D721Med (cell line): ENCODE measurements at regions not wholly inside any gene's neighbourhood (a gene's known extent, or its start where the extent isn't known, plus 50 kb on each side); places are given as distances from the start of the nearest gene placed in this dataset.

Source experiments
- DNase-seq: peaks from one replicate; pipeline ENCODE4 v3.0.0; 2011; ENCODE audit warnings: low spot score; ENCODE audit not compliant: insufficient read length
- FAIRE-seq: peaks from 2 replicates; lab custom pipeline; 2011; peaks lifted over from hg19 to GRCh38; lab: Jason Lieb, UNC
- TF ChIP-seq, protein P1 (sequence below): IDR thresholded peaks from 2 replicates; pipeline ENCODE4 v1.5.1; 2012; ENCODE audit warnings: mild to moderate bottlenecking, control low read depth; ENCODE audit not compliant: insufficient read depth; ENCODE audit errors: missing control alignments

DNA sequence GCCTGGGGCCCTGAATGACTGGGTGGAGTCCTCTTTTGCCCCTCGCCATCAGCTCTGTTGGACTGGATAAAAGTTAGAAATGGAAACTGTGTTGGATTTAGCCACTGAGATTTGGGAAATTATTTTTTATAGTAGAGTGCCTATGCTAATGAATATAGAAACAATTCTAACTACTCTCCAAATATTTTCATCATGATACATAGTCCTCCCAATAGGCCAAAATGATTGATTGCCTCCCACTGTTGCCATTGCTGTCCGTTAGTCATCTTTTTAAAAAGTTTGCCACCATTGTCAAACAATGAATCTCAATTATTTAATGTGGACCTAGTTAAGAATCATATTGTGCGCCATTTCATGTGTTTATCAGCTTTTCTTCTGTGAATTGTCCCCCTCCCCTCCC, 417.0 kb downstream of the GALR1 start:
- FAIRE-seq (no peak), DNase-seq (no peak)
- TF ChIP-seq, protein P1, sequence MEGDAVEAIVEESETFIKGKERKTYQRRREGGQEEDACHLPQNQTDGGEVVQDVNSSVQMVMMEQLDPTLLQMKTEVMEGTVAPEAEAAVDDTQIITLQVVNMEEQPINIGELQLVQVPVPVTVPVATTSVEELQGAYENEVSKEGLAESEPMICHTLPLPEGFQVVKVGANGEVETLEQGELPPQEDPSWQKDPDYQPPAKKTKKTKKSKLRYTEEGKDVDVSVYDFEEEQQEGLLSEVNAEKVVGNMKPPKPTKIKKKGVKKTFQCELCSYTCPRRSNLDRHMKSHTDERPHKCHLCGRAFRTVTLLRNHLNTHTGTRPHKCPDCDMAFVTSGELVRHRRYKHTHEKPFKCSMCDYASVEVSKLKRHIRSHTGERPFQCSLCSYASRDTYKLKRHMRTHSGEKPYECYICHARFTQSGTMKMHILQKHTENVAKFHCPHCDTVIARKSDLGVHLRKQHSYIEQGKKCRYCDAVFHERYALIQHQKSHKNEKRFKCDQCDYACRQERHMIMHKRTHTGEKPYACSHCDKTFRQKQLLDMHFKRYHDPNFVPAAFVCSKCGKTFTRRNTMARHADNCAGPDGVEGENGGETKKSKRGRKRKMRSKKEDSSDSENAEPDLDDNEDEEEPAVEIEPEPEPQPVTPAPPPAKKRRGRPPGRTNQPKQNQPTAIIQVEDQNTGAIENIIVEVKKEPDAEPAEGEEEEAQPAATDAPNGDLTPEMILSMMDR = no peak

DNA sequence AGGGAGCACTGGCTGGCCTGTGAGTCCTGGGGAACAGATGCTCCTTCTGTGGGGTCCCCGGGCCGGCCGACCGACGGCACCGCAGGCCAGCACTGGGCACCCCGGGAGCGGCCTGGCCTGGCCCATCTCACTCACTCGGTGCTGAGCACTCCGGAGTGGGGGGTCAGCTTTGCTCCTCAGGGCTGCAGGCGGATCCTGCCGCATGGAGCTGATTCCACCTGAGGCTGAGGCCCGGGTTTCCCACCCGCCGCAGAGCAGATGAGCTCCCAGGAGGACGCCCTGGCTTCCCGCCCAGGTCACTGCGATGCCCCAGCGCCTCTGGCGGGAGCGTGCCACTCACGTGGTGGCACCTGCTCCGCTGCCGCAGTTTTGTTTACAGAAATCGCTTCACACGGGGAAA, 418.6 kb downstream of the GALR1 start:
- no peak for DNase-seq
- no peak for FAIRE-seq

DNA sequence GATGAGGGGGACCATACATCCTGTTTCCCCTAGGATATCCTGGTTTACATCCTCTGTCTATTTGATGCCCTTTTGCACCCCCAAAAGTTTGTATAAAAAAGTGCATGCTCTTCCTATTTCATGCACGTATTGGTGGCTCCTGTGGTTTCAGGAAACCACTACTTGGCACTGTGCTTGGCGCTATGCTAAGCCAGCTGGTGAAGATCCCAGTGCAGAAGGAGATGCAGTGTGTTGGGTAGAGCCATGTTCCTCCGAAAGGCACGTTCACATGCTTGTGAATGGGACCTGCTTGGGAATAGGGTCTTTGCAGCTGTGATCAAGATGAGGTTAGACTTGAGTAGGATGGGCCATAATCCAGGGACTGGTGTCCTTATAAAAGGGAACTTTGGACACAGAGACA, 419.7 kb downstream of the GALR1 start:
- FAIRE-seq (no peak), DNase-seq (no peak)
- TF ChIP-seq, protein P1 = no peak

More for the DNA sequence above, 418.6 kb downstream of the GALR1 start:
- TF ChIP-seq, protein P1 = no peak

DNA sequence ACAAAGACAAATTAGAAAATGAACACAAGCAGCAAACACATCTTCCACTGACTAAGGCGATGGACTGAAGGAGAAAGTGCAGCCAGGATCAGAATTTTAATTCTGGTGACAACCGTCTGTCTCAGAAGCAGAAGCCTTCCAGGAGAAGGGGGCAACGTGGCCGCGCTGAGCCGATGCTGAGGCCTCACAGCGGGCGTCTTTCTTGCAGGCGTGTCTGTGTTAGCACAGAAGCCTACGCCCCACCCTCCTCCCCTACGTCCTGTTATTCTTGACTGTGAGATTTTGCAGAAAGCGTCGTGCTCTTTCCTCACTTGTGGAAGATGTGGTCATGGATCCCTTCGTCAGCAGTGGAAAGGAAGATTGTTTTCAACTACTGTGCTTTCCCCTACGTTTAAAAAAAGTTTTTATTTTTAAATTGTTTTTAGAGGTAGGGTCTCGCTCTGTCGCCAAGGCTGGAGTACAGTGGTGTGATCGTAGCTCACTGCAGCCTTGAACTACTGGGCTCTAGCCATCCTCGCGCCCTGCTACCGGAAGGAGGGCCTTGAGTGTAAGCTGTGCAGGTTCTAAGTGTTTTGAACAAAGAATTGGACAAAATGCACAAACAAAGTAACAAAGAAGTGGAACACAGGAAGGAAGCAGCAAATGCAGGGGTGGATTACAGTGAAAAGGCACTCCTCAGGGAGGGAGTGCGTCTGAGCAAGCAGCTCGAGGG, 422.0 kb downstream of the GALR1 start:
- TF ChIP-seq, protein P1 = no peak
- no peak for FAIRE-seq
- no peak for DNase-seq

DNA sequence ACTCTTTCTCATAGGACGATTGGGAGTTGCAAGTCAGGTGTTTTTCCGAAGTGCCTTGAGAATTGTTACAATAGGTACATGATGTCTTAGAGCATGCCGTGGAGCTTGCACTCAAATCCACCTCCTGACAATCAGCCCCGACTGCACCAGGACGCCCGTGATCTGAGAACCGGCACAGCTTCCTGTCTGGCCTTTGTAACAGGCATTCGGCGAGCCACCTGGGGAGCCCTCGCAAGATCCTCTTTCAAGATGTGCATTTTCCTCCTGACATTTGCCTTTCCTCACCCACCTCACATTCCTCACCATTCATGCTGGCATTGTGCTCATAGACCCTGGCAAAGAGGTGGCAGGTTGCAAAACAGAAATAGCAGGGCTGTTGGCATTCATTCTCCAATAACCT, 427.3 kb downstream of the GALR1 start:
- FAIRE-seq (peak; percentile 79), DNase-seq (no peak)
- TF ChIP-seq, protein P1 = no peak

DNA sequence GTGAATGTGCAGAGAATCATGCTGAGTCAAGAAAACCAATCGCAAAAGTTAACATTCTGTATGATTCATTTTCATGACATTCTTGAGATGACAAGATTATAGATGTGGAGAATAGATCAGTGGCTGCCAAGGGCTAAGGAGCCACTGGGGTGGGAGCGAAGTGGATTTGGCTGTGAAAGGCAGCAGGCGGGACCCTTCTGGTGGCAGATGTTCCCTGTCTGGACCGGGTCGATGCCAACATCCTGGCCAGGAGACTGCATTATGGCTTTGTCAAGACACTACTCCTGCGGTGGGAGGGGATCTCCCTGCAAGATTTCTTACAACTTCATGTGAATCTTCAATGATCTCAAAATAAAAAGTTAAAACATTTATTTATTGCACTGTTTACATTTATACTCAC, 427.9 kb downstream of the GALR1 start:
- DNase-seq (no peak), FAIRE-seq (peak; percentile 68)
- TF ChIP-seq, protein P1 = no peak

DNA sequence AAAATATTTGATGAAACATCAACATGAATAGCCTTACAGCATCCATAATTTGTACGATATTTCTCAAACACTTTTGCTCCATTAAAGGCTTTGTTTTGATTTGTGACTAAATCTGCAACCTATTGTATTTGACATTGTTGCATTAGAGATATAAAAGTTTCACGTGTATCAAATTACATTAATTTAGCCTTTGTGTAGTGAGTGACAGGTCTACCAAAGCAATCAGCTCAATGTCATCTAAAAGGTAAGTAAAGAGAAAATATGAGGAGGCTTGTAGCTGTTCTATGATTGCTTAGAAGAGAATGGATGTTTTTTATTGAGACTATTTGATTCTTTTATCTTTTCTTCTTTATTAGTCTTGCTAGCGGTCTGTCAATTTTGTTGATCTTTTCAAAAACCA, 430.2 kb downstream of the GALR1 start:
- TF ChIP-seq, protein P1 = no peak
- peak; percentile 41 for FAIRE-seq
- no peak for DNase-seq
